ENCODE measurements at regions not wholly inside any gene's neighbourhood (a gene's known extent, or its start where the extent isn't known, plus 50 kb on each side); places are given as distances from the start of the nearest gene placed in this dataset.
A peak's percentile ranks its signal among the peaks of the same experiment; 100 is the strongest.

- no peaks in the 10 kb centered on the region for H3K4me1 ChIP-seq (ENCODE audit: insufficient read depth, low read length)
Observed at GRCh38 chr2:64760128-64760527, 106.4 kb upstream of the SERTAD2 start.

DNA sequence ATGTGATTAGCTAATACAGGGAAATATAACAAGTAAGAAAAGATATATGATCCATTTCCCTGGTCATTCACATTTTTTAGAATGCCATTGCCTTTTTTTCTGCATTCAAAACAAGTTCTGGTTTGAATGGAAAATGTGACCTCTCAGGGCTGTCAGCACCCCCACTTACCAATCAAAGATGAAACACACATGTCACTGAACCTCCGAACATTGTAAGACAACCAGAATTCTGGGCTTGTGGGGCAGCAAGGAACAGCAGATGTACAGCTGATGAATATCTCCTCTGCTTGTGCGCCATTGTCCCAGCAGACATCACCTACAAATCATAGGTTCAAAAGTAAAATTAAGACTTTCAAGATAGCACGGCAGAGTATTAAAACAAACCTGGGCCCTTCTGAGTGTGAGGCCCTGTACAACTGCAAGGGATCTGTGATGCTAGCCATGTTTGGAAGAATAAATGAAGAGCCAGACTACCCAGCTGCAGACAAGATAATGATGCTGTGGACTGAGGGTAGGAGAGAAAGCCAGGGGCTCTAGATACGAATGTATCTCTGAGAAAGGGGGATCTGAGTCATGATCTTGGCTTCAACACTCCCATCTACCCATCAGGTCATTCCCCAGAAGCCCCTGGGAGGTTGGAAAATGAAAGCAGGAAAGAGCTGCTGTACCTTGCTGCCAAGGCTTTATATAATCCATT is 108.7 kb upstream of the SERTAD2 start:
- H3K4me1 ChIP-seq (ENCODE audit: insufficient read depth, low read length): peaks cover 9% of the 10 kb centered on the region; the same call in 1 of the 2 replicates
- no peaks in the 10 kb centered on the region for H3K36me3 ChIP-seq (ENCODE audit: insufficient read depth, low read depth, low read length)
- H3K9ac ChIP-seq (ENCODE audit: low read depth, low read length): no peak overlapping the region
- H3K27me3 ChIP-seq (ENCODE audit: insufficient read depth, low read length): peaks cover 45% of the 10 kb centered on the region
- H3K4me3 ChIP-seq (ENCODE audit: low read length): no peak overlapping the region
- H3K27ac ChIP-seq (ENCODE audit: low read length): no peak overlapping the region
- H3K9me3 ChIP-seq (ENCODE audit: insufficient read depth, low read depth, low read length): no peaks in the 10 kb centered on the region

More at GRCh38 chr2:64760128-64760527, 106.4 kb upstream of the SERTAD2 start:
- Histone ChIP-seq H3K9ac (ENCODE audit: low read depth, low read length) (no peak overlapping the region), H3K4me3 (ENCODE audit: low read length) (no peak overlapping the region), H3K27ac (ENCODE audit: low read length) (no peak overlapping the region), H3K27me3 (ENCODE audit: insufficient read depth, low read length) (peaks cover 22% of the 10 kb centered on the region), H3K9me3 (ENCODE audit: insufficient read depth, low read depth, low read length) (no peaks in the 10 kb centered on the region), H3K36me3 (ENCODE audit: insufficient read depth, low read depth, low read length) (no peaks in the 10 kb centered on the region)

- Histone ChIP-seq H3K4me1 (ENCODE audit: insufficient read depth, low read length) (peaks cover 9% of the 10 kb centered on the region; the same call in 1 of the 2 replicates), H3K27ac (ENCODE audit: low read length) (no peak overlapping the region), H3K4me3 (ENCODE audit: low read length) (no peak overlapping the region), H3K36me3 (ENCODE audit: insufficient read depth, low read depth, low read length) (no peaks in the 10 kb centered on the region), H3K9me3 (ENCODE audit: insufficient read depth, low read depth, low read length) (no peaks in the 10 kb centered on the region), H3K9ac (ENCODE audit: low read depth, low read length) (no peak overlapping the region), H3K27me3 (ENCODE audit: insufficient read depth, low read length) (peaks cover 48% of the 10 kb centered on the region)
Observed at GRCh38 chr2:64763126-64763525, 109.4 kb upstream of the SERTAD2 start.

GRCh38 chr2:64765160-64765805 is 111.6 kb upstream of the SERTAD2 start:
- no peak overlapping the region for H3K27ac ChIP-seq (ENCODE audit: low read length)
- H3K9ac ChIP-seq (ENCODE audit: low read depth, low read length): no peak overlapping the region
- no peak overlapping the region for H3K4me3 ChIP-seq (ENCODE audit: low read length)
- H3K36me3 ChIP-seq (ENCODE audit: insufficient read depth, low read depth, low read length): no peaks in the 10 kb centered on the region
- peaks cover 68% of the 10 kb centered on the region for H3K27me3 ChIP-seq (ENCODE audit: insufficient read depth, low read length)
- H3K9me3 ChIP-seq (ENCODE audit: insufficient read depth, low read depth, low read length): no peaks in the 10 kb centered on the region
- H3K4me1 ChIP-seq (ENCODE audit: insufficient read depth, low read length): peaks cover 14% of the 10 kb centered on the region; the same call in 1 of the 2 replicates

GRCh38 chr2:64766841-64767669 is 113.3 kb upstream of the SERTAD2 start:
- H3K9ac ChIP-seq (ENCODE audit: low read depth, low read length): peak overlapping the region; percentile 77; the same call in 1 of the 2 replicates

DNA sequence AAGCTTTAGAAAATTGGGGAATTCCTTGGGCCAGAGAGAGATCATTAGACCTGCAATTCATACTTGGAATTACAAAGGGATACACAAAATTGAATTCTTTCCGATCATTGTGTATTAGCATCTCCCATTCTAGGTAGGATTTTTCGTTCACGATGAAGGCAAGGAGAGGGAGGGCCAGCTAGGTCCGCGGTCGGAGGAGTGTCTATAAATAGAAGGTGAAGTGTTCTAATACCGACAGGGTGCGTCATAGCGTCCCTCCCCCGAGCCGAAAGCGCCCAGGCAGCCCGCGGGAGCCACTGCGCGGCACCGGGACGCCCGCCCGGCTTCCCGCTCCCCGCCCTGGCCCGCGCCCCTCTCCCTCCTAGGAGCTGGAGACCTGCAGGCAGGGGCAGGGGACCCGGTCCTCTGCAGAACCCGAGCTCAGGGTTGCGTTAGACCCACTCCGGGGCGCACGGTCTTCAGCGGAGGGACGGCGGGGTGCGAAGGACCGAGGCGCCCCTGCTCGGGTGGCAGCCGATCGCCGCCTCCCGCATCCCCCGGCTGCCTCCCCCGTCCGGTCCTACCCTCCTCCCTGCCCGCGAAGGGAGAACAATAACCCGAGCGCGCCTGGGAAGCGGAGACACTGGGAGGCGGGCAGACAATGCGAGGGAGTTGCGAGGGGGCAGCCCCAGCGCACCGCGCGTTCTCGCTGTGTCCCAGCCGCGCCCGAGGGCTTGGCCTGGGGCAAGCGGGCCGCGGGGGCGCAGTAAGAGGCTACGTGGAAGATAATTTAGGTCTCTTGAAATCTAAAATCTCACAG is 114.2 kb upstream of the SERTAD2 start:
- H3K27ac ChIP-seq (ENCODE audit: low read length): no peak overlapping the region

More at GRCh38 chr2:64766841-64767669, 113.3 kb upstream of the SERTAD2 start:
- peaks cover 80% of the 10 kb centered on the region for H3K27me3 ChIP-seq (ENCODE audit: insufficient read depth, low read length)
- H3K9me3 ChIP-seq (ENCODE audit: insufficient read depth, low read depth, low read length): no peaks in the 10 kb centered on the region
- H3K27ac ChIP-seq (ENCODE audit: low read length): no peak overlapping the region
- H3K4me1 ChIP-seq (ENCODE audit: insufficient read depth, low read length): peaks cover 14% of the 10 kb centered on the region; the same call in 1 of the 2 replicates
- H3K36me3 ChIP-seq (ENCODE audit: insufficient read depth, low read depth, low read length): no peaks in the 10 kb centered on the region
- H3K4me3 ChIP-seq (ENCODE audit: low read length): peak overlapping the region; percentile 71

DNA sequence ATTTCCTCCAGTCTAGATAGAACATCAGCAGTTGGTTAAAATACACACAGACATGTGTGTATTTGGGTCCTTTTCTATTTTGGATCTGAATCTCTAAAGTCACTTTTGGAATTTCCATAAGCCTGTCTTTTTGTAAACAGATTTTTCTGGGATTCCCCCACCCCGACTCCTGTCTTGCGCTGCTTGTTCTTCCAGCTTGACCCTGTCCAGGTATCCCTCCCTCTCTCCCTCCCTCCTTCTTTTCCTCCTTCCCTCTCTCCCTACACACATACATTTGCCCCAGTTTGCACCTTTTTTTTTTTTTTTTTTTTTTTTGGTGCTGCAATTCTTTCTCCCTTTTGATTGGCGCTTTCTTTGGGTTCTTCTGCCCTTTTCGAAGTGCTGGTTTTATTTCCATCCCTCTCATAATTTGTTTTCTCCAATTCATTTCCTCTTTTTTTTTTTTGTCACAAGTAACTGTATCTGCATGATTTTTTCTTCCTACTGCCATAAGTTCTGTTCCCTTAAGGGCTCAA is 114.8 kb upstream of the SERTAD2 start:
- H3K4me1 ChIP-seq (ENCODE audit: insufficient read depth, low read length): peaks cover 14% of the 10 kb centered on the region; the same call in 1 of the 2 replicates
- no peak overlapping the region for H3K27ac ChIP-seq (ENCODE audit: low read length)
- H3K27me3 ChIP-seq (ENCODE audit: insufficient read depth, low read length): peaks cover 73% of the 10 kb centered on the region
- no peaks in the 10 kb centered on the region for H3K36me3 ChIP-seq (ENCODE audit: insufficient read depth, low read depth, low read length)
- no peaks in the 10 kb centered on the region for H3K9me3 ChIP-seq (ENCODE audit: insufficient read depth, low read depth, low read length)
- H3K9ac ChIP-seq (ENCODE audit: low read depth, low read length): peak overlapping the region; percentile 77; the same call in 1 of the 2 replicates
- peak overlapping the region; percentile 71 for H3K4me3 ChIP-seq (ENCODE audit: low read length)

More for the DNA sequence above, 114.2 kb upstream of the SERTAD2 start:
- H3K36me3 ChIP-seq (ENCODE audit: insufficient read depth, low read depth, low read length): no peaks in the 10 kb centered on the region
- H3K4me1 ChIP-seq (ENCODE audit: insufficient read depth, low read length): peaks cover 14% of the 10 kb centered on the region; the same call in 1 of the 2 replicates
- H3K9me3 ChIP-seq (ENCODE audit: insufficient read depth, low read depth, low read length): no peaks in the 10 kb centered on the region
- H3K27me3 ChIP-seq (ENCODE audit: insufficient read depth, low read length): peaks cover 76% of the 10 kb centered on the region
- H3K9ac ChIP-seq (ENCODE audit: low read depth, low read length): peak overlapping the region; percentile 77; the same call in 1 of the 2 replicates
- H3K4me3 ChIP-seq (ENCODE audit: low read length): peak overlapping the region; percentile 71

- Histone ChIP-seq H3K9ac (ENCODE audit: low read depth, low read length) (no peak overlapping the region), H3K27me3 (ENCODE audit: insufficient read depth, low read length) (peaks cover 65% of the 10 kb centered on the region), H3K36me3 (ENCODE audit: insufficient read depth, low read depth, low read length) (no peaks in the 10 kb centered on the region), H3K9me3 (ENCODE audit: insufficient read depth, low read depth, low read length) (no peaks in the 10 kb centered on the region), H3K27ac (ENCODE audit: low read length) (no peak overlapping the region), H3K4me1 (ENCODE audit: insufficient read depth, low read length) (peaks cover 14% of the 10 kb centered on the region; the same call in 1 of the 2 replicates), H3K4me3 (ENCODE audit: low read length) (no peak overlapping the region)
Observed at GRCh38 chr2:64769392-64770044, 115.8 kb upstream of the SERTAD2 start.

DNA sequence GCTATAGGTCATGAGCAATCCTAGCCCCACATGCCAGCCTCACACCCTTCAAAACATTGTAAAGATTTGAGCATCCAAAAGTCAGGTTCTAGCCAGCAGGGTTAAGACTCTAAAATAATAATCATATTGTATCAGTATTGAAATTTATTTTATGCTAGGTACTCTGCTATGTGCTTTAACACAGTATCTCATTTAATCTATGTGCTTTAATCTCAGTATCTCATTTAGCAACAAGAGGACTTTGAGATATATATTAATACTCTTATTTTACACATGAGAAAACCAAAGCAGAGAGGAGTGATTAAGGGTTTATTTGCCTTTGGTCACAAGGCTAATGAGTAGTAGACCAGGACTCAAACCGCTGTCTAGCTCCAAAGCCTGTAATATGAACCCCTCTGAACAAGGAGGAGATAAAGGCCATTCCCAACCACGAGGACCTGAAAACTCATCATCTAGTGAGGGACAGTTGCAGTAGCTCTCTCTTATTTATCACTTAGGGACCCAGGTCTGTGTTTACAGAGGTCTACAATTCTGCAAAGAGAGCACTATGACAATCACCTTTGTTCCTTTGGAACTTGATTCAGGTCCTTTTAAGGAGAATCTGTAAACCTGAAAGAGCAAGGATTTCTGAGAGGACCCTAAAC is 116.5 kb upstream of the SERTAD2 start:
- Histone ChIP-seq H3K36me3 (ENCODE audit: insufficient read depth, low read depth, low read length) (no peaks in the 10 kb centered on the region), H3K9ac (ENCODE audit: low read depth, low read length) (no peak overlapping the region), H3K4me3 (ENCODE audit: low read length) (no peak overlapping the region), H3K4me1 (ENCODE audit: insufficient read depth, low read length) (peaks cover 14% of the 10 kb centered on the region; the same call in 1 of the 2 replicates), H3K27ac (ENCODE audit: low read length) (no peak overlapping the region), H3K9me3 (ENCODE audit: insufficient read depth, low read depth, low read length) (no peaks in the 10 kb centered on the region; the same call in 1 of the 2 replicates), H3K27me3 (ENCODE audit: insufficient read depth, low read length) (peaks cover 58% of the 10 kb centered on the region)

GRCh38 chr2:64770781-64771334 is 117.1 kb upstream of the SERTAD2 start:
- no peak overlapping the region for H3K27ac ChIP-seq (ENCODE audit: low read length)
- peaks cover 52% of the 10 kb centered on the region for H3K27me3 ChIP-seq (ENCODE audit: insufficient read depth, low read length)
- no peak overlapping the region for H3K4me3 ChIP-seq (ENCODE audit: low read length)
- peaks cover 14% of the 10 kb centered on the region; the same call in 1 of the 2 replicates for H3K4me1 ChIP-seq (ENCODE audit: insufficient read depth, low read length)
- no peak overlapping the region for H3K9ac ChIP-seq (ENCODE audit: low read depth, low read length)
- no peaks in the 10 kb centered on the region for H3K36me3 ChIP-seq (ENCODE audit: insufficient read depth, low read depth, low read length)
- H3K9me3 ChIP-seq (ENCODE audit: insufficient read depth, low read depth, low read length): no peaks in the 10 kb centered on the region; the same call in 1 of the 2 replicates

All from iPS-20b (cell line).